Activated T-cell treated with anti-CD3 and anti-CD28 coated beads for 1 hour (primary cell): ENCODE measurements at regions not wholly inside any gene's neighbourhood (a gene's known extent, or its start where the extent isn't known, plus 50 kb on each side); places are given as distances from the start of the nearest gene placed in this dataset.

Experiments
- DNase-seq: peaks from one replicate; pipeline ENCODE4 v3.0.0-alpha.2; 2020; ENCODE audit warnings: low read depth

DNA sequence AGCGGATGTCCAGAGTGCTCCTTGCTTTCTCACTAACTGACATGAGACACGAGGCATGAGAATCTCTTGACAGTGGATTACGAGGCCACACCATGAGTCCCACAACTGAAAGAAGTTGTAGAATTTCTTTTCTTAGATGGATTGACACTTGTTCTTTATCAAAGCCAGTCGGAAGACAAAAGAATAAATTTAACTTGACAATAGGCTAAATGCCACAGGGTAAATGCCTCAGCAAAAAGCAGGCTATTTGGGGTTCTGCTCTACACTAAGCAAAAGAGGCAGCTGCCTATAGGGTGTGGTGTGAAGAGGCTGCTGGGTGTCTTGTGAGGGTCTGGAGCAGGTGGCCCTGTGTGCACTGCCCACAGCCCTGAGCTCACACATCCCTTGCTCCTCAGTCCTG, 135.1 kb upstream of the SEMA6D start:
- no peak for DNase-seq

DNA sequence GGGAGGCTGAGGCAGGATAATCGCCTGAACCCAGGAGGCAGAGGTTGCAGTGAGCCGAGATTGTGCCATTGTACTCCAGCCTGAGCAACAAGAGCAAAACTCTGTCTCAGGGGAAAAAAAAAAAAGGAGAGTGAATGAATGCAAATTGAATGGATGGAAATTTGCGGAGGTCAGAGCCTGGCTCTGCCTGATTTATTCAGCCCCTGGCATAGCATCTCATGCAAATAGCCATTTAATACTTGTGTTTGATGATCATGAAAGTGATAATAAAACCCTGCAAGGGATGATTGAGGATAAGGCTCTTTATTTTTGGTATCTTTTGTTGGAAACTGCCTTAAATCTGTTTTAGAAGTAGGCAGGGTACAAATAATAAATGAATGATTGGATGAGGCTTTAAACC, 133.0 kb upstream of the SEMA6D start:
- DNase-seq = no peak

DNA sequence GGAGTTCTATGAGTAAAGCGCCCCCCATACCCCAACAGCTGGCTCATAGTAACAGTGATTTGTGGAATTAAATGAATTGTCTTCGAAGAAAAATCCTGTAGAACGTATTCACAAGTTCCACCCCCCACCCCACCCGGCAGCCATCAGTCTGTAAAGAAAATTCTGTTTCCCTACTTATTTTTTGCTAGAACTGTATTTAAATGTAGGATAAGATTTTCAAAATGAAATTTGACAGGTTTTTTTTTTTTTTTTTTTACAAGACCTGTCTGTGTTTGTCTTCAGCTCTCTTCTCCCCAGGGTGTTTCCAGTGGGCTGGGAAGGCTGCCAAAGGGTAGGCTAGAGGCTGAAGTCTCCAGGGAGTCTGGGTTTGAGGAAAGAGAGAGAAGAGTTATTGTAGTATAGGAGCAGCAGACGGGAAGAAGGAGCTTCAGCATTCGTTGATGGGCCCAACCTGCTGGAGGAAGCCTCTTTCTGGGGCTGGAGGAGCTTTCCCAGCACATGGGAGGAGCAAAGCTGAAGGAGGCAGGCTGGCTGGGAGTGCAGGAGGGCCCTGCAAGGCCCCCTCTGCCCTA, 130.6 kb upstream of the SEMA6D start:
- no peak for DNase-seq

DNA sequence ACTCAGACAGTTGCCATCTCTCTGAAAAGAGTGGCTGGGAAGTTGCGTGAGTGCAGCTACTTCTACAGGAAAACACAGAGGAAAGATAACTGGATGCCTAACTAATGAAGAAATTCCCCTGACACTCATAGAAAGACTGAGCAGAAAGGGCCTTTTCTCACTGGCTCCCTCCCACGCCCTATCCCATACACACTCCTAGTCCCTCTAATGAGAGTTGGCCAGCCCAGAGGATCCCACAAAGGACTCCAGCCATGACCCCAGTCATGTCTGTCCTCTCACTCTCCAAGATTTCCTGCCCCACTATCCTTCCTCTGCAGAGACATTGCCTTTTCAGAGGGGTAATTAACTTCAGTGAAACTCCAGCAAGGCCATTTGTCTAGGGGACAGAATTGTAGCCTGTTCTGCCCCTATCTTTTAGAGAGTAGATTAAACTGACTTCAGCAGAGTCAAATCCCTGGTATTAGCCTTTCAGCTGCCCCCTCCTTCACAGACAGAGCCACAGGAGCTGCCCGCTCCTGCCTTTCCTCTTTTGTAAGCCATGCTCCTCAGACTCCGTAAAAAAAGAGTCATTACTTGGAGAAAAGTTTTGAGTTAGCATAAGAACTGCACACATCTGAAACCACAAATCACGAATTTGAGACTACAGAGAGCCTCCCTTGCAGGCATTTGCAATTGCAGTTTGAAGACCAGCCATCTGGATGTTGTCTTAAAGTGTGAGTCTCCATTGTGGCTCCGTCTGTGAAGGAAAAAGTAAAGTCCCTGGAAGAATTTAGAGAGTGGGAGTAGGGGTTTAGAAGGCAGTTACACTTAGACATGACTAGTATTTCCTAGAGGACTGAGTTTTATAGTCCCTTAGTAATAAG, 129.1 kb upstream of the SEMA6D start:
- no peak for DNase-seq

DNA sequence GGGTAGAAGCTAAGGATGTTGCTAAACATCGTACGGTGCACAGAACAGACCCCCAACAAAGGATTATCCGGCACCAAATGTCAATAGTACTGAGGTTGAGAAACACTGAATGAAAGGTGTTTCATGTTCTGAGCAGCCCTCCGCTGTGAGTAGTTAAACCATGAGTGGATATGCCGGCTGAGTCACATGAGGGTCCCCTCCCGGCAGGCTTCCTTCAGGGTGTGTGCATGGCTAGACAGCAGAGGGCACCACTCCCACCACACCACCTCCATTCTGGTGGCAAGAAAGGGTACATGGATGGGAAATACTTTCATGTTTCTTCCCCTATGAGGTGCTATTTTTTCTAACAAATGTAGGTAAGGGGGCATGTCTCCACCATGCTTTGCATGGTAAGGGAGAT, 128.3 kb upstream of the SEMA6D start:
- no peak for DNase-seq

DNA sequence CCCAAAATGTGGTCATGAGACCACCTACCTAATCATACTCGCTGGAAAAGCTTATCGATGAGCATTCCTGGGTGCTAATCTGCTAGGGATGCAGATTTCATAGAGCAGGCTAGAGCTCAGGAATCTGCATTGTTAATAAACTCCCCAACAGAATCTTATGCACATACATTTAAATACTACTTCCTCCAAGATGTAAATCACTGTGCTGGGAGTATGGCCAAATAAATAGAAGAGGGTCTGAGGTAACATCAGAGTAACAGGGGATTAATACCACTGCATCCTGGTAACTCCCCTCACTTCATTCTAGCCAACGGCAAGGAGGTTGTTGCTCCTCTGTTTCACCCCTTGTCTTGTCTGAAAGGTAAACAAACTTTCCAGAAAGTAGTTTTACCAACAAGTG, 118.3 kb upstream of the SEMA6D start:
- DNase-seq = no peak

DNA sequence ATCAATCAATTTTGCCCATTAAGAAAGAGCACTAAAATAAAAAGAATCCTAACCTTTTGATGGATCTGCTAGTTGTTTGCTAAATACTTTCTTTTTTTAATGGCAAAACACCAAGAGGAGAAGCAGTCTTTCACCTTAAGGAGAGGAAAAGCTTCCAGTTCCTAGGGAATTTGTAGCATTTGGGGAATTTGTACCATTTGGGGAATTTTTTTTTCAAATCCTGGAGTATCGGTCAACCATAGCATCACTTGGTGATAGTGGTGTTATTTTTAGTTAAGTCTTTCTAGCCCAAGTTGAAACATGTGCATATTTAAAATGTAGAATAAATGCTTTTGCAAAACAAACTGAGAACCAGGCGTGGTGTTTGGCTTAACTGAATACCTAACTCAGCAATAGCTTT, 117.5 kb upstream of the SEMA6D start:
- no peak for DNase-seq

DNA sequence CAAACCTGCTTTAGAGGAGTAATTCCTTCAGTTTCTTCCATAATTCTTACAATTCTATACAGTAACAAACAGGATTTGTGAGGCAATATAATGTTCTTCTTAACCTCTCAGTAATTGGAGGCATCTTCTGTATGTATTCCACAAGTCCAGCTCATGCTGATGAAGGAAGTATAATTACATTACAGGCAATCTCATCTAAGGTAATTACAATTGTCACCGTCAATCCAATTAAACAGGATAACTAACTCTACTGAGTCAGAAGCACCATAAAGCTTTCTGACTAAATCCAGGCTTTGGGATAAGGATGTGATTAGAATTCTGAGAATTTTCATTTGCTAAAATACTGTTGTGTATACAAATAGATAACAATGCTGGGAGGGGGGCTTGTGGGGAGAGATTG, 115.2 kb upstream of the SEMA6D start:
- no peak for DNase-seq

DNA sequence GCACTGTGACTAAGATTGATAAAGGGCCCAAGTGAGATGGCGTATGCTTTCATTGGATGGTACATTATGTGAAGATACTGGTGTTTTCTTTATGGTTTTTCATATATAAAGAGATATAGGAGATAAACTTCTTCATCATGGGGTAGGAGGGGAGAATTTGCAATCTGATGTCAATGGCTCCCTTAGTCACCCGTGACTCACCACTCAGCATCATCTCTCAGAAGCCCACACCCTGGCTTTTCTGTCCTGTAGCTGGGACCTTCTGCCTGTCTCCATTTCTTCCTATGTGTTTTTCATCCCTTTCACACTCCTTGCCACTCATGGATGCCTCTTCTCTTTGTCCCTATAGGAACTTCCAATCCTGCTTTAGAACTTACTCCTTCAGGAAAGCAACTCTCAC, 114.3 kb upstream of the SEMA6D start:
- no peak for DNase-seq

DNA sequence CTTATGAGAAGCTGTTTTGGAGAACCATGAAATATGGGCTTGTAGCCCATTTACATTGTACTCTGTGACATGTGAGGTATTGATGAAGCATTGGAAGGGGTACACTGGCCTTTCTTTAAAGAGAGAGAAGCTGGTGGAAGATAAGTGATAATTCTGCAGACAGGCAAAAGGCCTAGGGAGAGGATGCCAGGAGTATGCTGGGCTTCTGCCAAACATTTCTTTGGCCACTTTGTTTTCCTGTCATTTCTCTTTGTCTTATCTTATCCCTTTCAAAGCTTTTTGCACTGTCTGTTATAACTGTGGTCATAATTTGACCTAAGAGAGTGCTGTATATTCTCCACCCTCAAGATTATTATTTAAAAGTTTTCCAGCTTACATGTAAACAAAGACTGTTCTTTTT, 109.6 kb upstream of the SEMA6D start:
- DNase-seq = no peak

DNA sequence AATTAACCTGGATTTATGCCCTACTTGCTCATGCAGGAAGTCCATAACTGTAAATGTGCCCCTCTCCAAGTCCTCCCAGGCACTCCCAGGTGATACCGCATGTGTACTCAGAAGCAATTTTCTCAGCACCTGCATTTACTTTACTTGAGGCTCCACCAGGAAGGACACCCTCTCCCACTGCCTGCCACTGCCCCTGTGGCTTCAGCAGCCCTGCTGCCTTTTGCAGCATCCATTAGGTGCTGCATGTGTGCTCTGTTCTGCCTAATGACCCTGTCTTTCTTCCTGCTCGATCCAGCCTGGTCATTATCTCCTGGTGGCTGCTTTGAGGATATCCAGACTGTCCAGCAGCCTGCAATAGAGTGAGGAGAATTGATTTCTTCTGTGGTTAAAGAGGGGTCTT, 107.6 kb upstream of the SEMA6D start:
- no peak for DNase-seq

DNA sequence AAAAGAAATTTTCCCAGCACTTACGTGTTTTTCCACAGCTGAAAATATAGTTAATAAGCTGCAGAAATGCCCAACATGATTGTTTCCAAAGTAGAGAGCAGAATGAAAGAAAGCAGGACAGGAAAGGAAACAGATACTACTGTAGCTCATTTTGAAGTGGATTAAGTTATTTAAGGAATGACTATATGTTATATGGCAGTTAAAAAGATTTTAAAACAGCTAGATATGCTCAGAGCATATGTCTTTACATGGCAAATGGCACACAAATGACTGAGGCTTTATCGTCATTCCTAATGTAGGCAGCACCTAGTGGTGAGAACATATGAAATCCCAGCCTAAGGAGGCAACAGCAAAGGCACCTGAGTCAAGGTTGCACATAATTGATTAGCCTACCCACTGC, 106.6 kb upstream of the SEMA6D start:
- DNase-seq = no peak

DNA sequence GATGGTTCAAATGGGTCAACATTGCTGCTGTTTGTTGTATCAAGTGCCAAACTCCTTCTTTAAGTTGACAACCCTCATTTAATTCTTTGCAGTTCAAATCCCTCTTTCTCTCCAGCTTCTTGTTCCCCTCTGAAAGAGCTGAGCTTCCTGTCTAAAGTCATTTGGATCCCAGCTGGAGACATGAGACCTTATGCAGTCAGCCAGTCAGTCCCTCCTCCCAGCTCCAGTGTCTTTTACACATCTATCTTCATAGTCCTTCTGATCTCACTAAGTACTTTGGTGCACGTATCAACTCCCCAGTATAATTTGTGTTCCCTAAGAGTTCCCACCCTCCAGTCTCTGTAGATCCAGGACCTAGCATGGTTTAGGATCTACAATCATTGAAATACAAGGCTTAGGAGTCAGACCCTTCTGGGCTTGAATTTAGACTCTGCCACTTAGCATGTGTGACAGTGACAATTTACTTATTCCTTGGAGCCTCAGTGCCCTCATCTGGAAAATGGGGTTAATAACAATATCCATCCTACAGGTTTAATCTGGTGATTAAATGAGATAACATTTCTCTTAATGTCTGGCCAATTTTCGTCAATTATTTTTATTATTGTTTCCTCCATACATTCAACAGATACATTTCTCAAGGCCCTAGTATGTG, 102.8 kb upstream of the SEMA6D start:
- DNase-seq = no peak

DNA sequence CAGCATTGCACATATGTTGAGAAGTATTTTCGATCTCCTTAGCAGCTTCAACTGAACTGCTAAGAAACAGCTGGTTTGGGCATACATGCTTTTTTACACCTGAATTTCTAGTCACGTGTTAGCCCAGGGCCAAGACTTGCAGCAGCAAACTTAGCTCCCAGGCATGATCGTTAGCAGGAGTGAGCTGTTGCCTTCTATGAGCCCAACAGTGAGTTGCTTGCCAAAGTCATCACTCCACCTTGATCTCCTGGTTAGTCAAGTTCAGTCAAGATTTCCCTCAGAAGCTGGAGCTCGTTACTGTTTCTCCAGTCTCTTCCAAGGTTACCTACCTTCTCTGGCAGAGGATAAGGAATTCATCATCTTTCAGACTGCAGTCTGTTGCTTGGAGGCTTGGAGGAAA, 100.4 kb upstream of the SEMA6D start:
- no peak for DNase-seq

DNA sequence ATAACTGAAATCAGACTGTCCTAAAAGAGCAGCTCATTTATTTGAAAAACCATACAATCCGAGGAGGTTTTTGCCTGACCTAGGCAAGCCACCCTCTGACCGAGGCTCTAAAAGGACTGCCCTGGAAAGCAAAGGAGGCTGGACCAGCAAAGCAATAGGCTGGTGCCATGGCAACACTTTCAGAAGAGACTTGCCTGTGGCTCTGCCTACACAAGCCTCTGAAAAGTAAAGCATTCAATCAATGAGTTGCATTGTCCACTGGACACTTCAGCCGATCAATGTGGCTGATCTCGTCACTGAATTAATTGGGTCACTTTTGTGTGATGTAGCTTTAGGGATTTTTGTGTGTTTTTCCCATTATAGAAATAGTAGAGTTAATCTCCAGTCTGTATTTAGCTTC, 99.1 kb upstream of the SEMA6D start:
- DNase-seq = no peak

DNA sequence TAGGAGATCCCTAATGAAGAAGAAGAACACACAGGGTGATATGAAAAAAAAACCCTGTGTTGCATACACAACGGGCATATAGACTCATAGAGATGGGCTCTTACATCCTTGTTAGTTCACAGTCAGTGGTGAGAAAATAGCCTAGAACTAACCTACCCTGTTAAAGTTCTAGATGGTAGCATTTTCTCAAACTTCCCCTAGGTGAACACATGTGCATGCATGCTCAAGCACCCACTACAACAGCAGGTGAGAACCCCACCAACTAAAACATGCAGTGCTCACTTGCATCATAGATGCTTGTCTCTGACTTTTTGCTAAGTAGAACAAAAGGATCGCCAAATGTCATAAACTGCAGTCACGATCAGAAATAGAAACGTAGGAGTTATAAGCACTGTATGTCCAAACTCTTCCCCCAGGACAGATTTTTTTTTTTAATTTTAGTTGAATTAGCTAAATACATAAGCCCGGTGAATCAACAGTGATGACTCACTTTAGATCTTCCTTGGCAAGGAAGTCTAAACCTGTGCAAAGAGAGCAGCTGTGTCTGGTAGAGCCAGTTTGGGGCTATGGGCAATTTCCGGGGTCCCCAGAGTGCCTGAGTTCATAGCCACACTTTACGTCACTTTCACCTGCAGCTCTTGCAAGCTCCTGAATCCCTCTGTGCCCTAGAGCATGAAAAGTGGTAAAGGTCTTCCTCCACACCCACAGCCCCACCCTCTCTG, 96.2 kb upstream of the SEMA6D start:
- DNase-seq = no peak

DNA sequence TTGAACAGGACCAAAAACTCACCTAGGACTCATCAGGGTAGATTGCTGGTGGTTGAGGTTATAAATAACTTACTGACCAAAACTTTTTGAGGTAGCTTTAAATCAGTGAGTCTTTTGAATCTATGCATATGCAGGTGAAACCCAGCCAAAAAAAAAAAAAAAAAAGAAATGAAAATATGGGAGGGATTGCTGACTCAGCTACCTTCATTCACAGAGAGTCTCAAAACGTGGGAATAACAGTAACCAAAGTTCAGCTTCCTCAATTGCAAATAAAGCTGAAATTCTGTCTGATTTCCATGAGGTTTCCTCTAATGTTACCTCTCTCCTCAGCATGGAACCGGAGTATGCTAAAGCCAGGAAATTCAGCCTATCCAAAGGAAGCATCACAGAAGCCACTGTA, 95.2 kb upstream of the SEMA6D start:
- no peak for DNase-seq

DNA sequence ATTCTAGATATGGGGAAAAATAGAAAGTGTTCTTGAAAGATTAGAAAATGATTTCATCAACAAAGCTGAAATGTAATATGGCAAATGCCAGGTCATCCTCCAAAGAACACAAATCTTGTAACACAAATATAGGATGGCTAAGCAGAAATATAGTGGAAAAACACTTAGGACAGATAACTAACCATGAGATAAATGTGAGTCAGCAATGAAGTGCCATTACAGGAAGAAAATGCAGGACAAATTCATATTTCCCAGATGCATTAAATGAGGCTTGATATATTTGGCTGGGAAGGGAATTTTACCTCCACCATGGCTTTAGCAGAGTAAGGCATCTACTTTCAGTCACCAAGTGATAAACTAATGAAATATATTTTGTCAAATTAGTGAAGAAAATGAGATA, 92.8 kb upstream of the SEMA6D start:
- DNase-seq = no peak

DNA sequence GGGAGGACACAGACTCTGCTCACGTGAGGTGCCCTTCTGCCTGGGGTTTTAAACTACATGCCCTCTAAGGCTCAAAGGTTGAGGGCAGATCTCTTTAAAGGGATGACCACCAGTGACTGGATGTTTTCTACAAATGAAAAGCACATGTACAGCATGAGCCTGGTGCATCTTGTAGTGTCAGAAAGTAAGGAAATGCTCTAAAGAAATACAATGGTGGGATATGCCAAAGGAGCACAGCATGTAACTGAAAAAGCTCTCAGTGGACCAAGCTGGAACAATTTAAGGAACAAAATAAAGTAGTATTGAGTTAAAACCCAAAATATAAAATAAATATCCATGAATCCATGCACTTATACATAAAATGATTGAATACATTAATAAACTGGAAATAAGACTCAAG, 78.3 kb upstream of the SEMA6D start:
- no peak for DNase-seq

DNA sequence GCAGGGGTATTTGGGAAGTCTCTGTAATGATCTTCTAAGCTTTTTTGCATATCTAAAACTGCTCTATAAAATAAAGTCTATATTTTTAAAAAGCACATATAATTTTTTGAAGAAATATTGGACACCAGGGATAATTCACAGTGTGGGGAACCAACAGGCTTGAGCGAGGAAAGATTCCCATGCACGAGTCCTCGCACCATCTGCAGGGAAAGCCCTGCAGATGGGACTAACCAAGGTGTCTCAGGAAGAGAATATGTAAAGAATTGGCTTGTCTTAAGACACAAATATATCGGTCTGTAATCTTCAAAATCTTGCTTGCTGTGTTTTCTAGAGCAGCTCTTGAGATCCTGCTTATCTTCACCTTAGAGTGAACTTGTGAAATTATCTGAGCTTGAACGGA, 77.2 kb upstream of the SEMA6D start:
- no peak for DNase-seq

DNA sequence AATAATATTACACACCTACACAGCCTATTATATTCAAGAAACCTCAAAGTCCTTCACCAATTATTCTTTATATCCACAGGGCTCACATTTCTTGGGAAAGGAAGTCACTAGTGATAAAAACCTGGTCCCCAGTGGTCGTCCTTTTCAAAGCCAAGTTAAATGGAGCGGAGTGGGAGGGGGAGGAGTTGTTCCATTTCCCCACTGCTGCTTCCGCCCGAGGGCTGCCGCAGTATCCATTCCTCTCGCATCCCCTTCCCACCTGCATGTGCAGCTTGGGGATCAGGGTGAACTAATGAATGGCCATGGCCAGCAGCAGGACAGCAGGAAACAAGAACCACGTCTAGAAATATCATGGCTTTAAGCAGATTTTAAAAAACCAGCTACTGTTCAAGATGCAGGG, 76.4 kb upstream of the SEMA6D start:
- no peak for DNase-seq

DNA sequence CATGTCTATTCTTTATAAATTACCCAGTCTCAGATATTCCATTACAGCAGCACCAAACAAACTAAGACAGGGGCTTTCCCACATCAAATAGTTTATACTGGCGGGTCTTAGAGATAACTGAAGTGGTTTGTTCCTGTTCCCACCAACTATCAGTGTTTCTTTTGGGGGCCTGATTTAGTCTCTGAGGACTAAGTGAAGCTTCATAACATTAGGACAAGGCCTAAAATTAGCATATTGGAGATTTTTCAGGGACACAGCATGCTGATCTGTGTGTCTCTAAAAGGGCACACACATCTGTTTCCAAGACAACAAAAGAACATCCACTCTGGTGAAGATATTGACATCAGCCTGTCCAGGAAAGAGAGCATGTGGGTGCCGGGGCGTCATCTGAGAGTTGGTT, 72.6 kb upstream of the SEMA6D start:
- DNase-seq = no peak

DNA sequence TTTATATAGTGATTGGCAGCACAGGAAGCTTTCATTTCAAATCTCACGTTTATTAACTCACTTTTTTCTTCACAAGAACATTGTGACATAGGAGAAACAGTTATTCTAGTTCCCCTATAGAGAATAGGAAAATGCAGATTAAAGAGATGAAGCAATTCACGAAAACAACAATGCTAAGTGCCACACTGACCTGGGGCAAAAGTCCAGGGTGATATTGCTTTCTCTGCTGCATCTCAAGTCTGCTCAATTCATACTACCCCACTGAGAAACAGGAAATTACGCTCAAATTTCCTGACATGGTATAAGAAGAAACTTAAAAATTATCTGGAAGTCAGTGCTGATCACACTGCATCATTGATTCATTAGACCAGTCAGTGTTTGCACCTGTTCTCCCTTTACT, 66.7 kb upstream of the SEMA6D start:
- DNase-seq = no peak
